C4-2B (cell line): ENCODE measurements at regions not wholly inside any gene's neighbourhood (a gene's known extent, or its start where the extent isn't known, plus 50 kb on each side); places are given as distances from the start of the nearest gene placed in this dataset.
A peak's percentile ranks its signal among the peaks of the same experiment; 100 is the strongest.

Experiments
- H3K27ac ChIP-seq: fragments of 450-650 bp; 2 replicates; pipeline ENCODE4 v1.5.1; 2017
- ZFX ChIP-seq: fragments of 450-650 bp; IDR thresholded peaks from 2 replicates; pipeline ENCODE4 v1.6.1; 2017
- TF ChIP-seq, protein P1 (sequence below): fragments of 450-650 bp; conservative IDR thresholded peaks from 2 replicates; pipeline ENCODE4 v1.5.1; 2017; ENCODE audit warnings: mild to moderate bottlenecking

- TF ChIP-seq, protein P1, sequence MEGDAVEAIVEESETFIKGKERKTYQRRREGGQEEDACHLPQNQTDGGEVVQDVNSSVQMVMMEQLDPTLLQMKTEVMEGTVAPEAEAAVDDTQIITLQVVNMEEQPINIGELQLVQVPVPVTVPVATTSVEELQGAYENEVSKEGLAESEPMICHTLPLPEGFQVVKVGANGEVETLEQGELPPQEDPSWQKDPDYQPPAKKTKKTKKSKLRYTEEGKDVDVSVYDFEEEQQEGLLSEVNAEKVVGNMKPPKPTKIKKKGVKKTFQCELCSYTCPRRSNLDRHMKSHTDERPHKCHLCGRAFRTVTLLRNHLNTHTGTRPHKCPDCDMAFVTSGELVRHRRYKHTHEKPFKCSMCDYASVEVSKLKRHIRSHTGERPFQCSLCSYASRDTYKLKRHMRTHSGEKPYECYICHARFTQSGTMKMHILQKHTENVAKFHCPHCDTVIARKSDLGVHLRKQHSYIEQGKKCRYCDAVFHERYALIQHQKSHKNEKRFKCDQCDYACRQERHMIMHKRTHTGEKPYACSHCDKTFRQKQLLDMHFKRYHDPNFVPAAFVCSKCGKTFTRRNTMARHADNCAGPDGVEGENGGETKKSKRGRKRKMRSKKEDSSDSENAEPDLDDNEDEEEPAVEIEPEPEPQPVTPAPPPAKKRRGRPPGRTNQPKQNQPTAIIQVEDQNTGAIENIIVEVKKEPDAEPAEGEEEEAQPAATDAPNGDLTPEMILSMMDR = no peak
- no peak for TF ChIP-seq ZFX
- H3K27ac ChIP-seq = no peak overlapping the region
Observed at GRCh38 chr15:97892167-97892938, 68.2 kb upstream of the ARRDC4 start.

DNA sequence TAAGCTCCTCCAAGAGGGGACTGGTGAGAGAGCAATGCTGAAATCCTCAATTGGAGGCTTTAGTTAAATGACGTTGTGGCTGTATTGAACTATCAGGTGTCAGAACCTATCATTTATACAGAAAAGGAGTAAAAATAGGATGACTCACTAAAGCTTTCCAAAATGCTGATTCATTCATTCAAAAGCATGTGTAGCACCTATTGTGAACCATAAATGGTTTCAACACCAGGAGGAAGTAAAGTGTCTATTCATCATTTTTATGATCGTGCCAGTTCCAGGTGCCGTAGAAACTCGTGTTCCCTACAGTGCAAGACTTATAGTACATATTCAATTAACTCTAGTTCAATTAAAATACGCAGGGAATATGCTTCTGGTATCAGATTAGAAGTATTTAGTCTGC lies 66.5 kb upstream of the ARRDC4 start:
- TF ChIP-seq ZFX = no peak
- TF ChIP-seq, protein P1 = no peak
- no peak overlapping the region for H3K27ac ChIP-seq

DNA sequence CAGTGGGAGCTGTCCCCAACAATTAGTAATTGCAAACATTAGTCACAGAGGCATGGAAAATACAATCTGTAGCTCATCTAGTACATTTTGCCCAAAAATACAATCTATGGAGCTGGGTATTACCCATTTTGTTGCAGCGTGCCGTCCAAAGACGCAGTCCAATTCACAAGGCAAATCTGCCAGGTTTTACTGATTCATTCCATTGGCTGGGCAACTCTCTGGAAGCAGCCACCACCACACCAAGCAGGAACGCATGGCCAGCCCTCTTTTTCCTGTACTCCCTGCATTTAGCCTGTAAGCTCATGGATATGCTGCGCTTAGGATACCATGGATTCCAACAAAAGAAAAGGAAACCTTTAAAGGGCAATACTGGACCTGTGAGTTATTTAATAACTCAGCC lies 60.5 kb upstream of the ARRDC4 start:
- TF ChIP-seq ZFX = no peak
- TF ChIP-seq, protein P1 = no peak

GRCh38 chr15:97902140-97902780 lies 58.2 kb upstream of the ARRDC4 start:
- TF ChIP-seq, protein P1 = no peak
- no peak for TF ChIP-seq ZFX
- no peak overlapping the region for H3K27ac ChIP-seq

More for the DNA sequence above, 60.5 kb upstream of the ARRDC4 start:
- H3K27ac ChIP-seq = no peak overlapping the region

DNA sequence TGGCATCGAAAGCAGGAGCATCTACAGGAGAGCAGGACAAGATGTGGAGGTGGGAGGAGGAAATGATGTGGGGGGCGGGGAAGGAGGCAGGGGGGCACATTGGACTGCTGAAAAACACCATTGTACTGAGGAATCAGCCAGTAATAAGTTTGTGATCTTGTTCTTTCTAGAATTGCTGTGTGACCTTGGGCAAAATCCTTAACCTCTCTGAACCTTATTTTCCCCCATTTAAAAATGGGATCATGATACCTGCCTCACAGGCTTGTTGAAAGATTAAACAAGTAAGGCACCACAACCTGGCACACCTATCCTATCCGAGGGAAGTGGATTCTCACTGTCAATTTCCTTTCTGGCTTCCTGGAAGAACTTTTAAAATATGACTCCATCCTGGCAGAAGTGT lies 56.9 kb upstream of the ARRDC4 start:
- no peak overlapping the region for H3K27ac ChIP-seq
- no peak for TF ChIP-seq ZFX
- TF ChIP-seq, protein P1 = no peak

- H3K27ac ChIP-seq = no peak overlapping the region
- no peak for TF ChIP-seq ZFX
- TF ChIP-seq, protein P1 = peak; percentile 90
Observed at GRCh38 chr15:97903971-97904572, 56.4 kb upstream of the ARRDC4 start.

- H3K27ac ChIP-seq = no peak overlapping the region
- TF ChIP-seq ZFX = no peak
- TF ChIP-seq, protein P1 = peak; percentile 91
Observed at GRCh38 chr15:97909291-97909891, 51.1 kb upstream of the ARRDC4 start.
